ENCODE measurements at regions not wholly inside any gene's neighbourhood (a gene's known extent, or its start where the extent isn't known, plus 50 kb on each side); places are given as distances from the start of the nearest gene placed in this dataset.
"Not testable (repeated sequence)": the region's sequence is repeated elsewhere in the genome, so short reads cannot be mapped to it uniquely, and the experiment has no call there.

DNA sequence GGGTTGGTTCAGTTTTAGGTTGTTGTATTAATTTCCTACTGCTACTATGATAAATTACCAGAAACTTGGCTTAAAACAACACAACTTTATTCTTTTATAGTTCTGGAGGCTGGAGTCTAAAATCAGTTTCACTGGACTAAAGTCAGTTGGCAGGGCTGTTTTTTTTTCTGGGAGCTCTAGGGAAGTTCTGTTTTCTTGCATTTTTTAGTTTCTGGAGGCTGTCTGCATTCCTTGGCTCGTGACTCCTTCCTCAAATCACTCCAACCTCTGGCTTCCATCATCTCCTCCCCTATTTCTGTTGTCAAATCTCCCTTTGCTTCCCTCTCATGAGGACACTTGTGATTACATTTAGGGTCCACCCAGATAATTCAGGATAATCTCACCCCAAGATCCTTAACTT lies 51.3 kb upstream of the SUB1 start:
- H3K4me3 Mint-ChIP-seq = no peak overlapping the region

DNA sequence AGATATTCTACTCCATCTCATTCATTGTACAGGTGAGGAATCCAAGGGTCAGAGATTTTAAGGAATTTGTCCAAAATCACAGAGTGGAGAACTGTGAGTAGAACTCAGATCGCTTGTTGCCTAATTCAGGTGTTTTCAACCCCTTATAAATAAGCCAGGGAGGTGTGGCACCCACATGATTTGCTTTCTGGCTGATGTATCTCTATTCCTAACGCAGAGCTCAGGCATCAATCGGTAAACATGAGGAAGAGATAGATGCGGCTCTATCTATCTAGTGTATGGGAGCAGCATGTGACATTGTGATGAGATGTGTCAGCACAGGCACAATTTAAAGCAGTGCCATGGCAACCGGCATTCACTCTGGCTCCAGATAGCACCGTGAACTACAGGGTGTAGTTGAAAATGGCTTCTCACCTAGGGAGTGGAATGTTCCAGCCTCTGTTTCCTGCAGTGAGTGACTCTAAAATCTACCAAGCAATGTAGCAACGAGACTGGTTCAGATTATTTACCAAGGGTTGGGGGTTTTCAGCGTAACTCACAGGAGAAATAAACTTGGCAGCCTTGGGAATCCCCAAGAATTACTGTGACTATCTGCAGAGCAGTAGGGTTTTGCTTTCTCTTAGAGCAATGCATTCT lies 53.4 kb upstream of the SUB1 start:
- DNase-seq = peak; percentile 60
- H3K4me1 Mint-ChIP-seq = peaks cover 54% of the 10 kb centered on the region
- H3K36me3 Mint-ChIP-seq = peaks cover 6% of the 10 kb centered on the region
- no peaks in the 10 kb centered on the region for H3K27me3 Mint-ChIP-seq
- CTCF ChIA-PET = interaction anchor here (0.8 to 3.2 kb wide), 4 partner anchors 36 to 58 kb away, joined by 3 to 18 read pairs (median 6); no protein-coding TSS in a partner anchor
- H3K27ac Mint-ChIP-seq = peak overlapping the region; percentile 90
- peak overlapping the region; percentile 72 for H3K4me3 Mint-ChIP-seq
- H3K9me3 Mint-ChIP-seq = no peaks in the 10 kb centered on the region

More for the DNA sequence above, 51.3 kb upstream of the SUB1 start:
- Mint-ChIP-seq H3K27ac (peak overlapping the region; percentile 62), H3K9me3 (no peaks in the 10 kb centered on the region), H3K4me1 (peaks cover 75% of the 10 kb centered on the region), H3K27me3 (no peaks in the 10 kb centered on the region), H3K36me3 (peaks cover 6% of the 10 kb centered on the region)
- CTCF ChIA-PET = interaction anchor here (0.7 to 1.2 kb wide), 2 partner anchors 38 to 43 kb away, joined by 3 read pairs; no protein-coding TSS in a partner anchor
- no peak for DNase-seq

DNA sequence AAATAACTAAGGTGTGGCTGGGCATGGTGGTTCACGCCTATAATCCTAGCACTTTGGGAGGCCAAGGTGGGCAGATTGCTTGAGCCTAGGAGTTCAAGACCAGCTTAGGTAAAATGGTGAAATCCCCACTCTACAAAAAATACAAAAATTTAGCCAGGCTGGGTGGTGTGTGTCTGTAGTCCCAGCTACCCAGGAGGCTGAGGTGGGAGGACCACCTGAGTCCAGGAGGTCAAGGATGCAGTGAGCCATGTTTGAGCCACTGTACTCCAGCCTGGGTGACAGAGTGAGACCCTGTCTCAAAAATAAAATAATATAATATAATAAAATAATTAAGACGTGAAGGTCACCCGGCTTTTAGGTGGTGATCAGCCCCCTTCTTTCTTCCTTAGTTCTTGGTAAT lies 58.0 kb upstream of the SUB1 start:
- CTCF ChIA-PET = interaction anchor here (1.9 kb wide), 1 partner anchor 38 kb away, joined by 6 read pairs; no protein-coding TSS in a partner anchor
- peaks cover 36% of the 10 kb centered on the region for H3K4me1 Mint-ChIP-seq
- H3K36me3 Mint-ChIP-seq, DNase-seq, H3K27ac Mint-ChIP-seq, H3K4me3 Mint-ChIP-seq, H3K9me3 Mint-ChIP-seq, H3K27me3 Mint-ChIP-seq: not testable (repeated sequence)

DNA sequence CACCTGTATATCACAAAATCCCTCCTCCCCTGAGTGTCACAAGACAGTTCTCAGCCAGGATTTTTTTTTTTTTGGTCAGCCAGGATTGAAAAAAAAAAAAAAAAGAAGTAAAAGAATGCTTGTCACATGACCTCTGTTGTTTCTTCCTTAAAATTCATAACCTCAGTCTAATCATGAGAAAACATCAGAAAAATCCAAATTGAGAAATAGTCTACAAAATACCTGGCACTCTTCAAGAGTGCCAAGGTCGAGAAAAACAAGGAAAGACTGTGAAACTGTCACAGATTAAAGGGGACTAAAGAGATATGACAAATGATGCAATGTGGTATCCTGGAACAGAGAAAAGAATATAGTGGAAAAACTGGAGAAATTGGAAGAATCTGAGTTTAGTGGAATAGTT lies 58.5 kb upstream of the SUB1 start:
- CTCF ChIA-PET = interaction anchor here (1.9 kb wide), 1 partner anchor 38 kb away, joined by 6 read pairs; no protein-coding TSS in a partner anchor
- H3K4me3 Mint-ChIP-seq = no peak overlapping the region
- DNase-seq = no peak
- peaks cover 32% of the 10 kb centered on the region for H3K4me1 Mint-ChIP-seq
- no peaks in the 10 kb centered on the region for H3K9me3 Mint-ChIP-seq
- no peaks in the 10 kb centered on the region for H3K36me3 Mint-ChIP-seq
- H3K27me3 Mint-ChIP-seq = peaks cover 5% of the 10 kb centered on the region
- no peak overlapping the region for H3K27ac Mint-ChIP-seq

DNA sequence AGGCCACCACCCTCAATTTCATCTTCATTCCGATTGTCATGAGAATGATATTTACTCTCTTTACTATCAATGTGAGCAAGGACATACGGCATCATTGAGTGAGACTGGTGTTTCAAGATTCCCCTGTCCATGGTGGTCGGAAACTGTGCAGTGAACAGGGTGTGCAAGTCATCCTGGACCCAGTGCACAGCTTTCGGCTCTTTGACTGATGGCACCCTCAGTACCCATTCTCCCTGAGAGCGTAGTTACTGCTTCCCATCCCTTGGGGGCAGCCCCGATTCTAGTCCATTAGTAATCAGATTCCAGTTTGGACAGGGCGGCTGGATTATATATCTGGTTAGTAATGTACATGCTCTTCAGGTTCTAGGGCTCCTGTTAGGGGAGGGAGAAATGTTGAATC lies 61.7 kb upstream of the SUB1 start:
- Mint-ChIP-seq H3K4me3 (no peak overlapping the region), H3K4me1 (peaks cover 15% of the 10 kb centered on the region), H3K9me3 (no peaks in the 10 kb centered on the region), H3K27ac (no peak overlapping the region), H3K36me3 (no peaks in the 10 kb centered on the region), H3K27me3 (peaks cover 5% of the 10 kb centered on the region)
- CTCF ChIA-PET = interaction anchor here (2.0 kb wide), 1 partner anchor 66 kb away, joined by 12 read pairs; no protein-coding TSS in a partner anchor
- no peak for DNase-seq

DNA sequence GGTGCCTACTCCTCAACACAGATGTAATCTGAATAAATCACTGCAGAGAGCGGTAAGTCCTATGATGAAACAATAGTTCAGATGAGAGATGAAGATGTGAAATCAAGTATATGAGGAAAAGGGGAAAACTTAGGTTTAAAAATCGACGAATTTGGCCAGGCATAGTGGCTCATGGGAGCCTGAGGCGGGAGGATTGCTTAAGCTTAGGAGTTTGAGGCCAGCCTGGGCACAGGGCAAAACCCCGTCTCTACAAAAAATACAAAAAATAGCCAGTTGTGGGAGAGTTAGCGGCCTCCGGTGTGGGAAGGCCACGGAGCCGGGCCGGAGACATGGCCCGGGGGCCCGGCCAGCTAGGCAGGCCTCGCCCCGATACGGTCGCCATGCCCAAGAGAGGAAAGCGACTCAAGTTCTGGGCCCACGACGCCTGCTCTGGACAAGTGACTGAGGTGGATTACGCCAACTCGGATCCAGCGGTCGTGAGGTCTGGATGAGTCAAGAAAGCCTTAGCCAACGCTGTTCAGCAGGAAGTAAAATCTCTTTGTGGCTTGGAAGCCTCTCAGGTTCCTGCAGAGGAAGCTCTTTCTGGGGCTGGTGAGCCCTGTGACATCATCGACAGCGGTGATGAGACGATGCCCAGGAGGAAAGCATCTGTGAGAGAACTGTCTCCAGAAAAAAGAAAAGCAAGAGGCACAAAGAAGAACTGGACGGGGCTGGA lies 62.8 kb upstream of the SUB1 start:
- H3K27me3 Mint-ChIP-seq = peaks cover 9% of the 10 kb centered on the region
- no peak overlapping the region for H3K4me3 Mint-ChIP-seq
- DNase-seq = peak; percentile 61
- H3K36me3 Mint-ChIP-seq = no peaks in the 10 kb centered on the region
- CTCF ChIA-PET = interaction anchor here (2.0 kb wide), 1 partner anchor 67 kb away, joined by 12 read pairs; no protein-coding TSS in a partner anchor
- peaks cover 15% of the 10 kb centered on the region for H3K4me1 Mint-ChIP-seq
- peak overlapping the region; percentile 33 for H3K27ac Mint-ChIP-seq
- H3K9me3 Mint-ChIP-seq = no peaks in the 10 kb centered on the region

DNA sequence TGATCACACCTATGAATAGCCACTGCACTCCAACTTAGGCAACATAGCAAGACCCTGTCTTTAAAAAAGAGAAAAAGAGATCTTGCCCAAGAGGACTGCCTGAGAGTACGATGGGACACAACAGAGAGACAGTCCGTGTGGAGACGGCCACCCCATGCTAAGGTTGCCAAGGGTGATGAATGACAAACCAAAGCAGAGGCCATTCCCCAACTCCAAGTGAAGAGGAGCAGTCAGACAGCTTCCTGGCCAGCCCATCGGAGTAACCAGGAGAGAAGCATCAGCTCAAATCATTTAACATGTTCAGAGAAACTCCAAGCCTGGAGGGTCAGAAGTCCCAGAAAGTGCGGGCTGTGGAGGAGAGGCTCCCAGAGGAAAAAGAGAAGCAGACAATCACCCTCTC lies 63.9 kb upstream of the SUB1 start:
- no peaks in the 10 kb centered on the region for H3K36me3 Mint-ChIP-seq
- H3K4me1 Mint-ChIP-seq = peaks cover 15% of the 10 kb centered on the region
- no peak overlapping the region for H3K4me3 Mint-ChIP-seq
- H3K27ac Mint-ChIP-seq = no peak overlapping the region
- DNase-seq = no peak
- CTCF ChIA-PET = interaction anchor here (0.7 kb wide), 1 partner anchor 31 kb away, joined by 3 read pairs; no protein-coding TSS in a partner anchor
- H3K27me3 Mint-ChIP-seq = peaks cover 9% of the 10 kb centered on the region
- H3K9me3 Mint-ChIP-seq = peaks cover 3% of the 10 kb centered on the region

DNA sequence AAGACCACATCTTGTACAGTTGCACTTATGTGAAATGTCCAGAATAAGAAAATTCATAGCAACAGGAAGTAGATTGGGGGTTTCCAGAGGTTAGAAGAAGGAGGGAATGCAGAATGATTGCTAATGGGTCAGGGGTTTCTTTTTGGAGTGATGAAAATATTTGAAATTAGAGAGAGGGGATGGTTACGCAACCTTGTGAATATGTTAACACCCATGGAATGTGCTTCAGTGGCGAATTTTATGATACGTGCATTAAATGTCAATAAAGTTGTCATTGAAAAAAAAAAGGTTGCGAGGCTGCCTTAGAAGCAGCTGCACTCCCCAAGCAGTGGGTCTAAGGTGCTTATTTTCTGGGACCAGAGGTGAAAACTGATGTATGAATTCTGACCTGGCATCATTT lies 64.4 kb upstream of the SUB1 start:
- H3K27me3 Mint-ChIP-seq = peaks cover 9% of the 10 kb centered on the region
- H3K4me1 Mint-ChIP-seq = peaks cover 15% of the 10 kb centered on the region
- no peak overlapping the region for H3K4me3 Mint-ChIP-seq
- CTCF ChIA-PET = interaction anchor here (0.7 kb wide), 1 partner anchor 31 kb away, joined by 3 read pairs; no protein-coding TSS in a partner anchor
- no peak for DNase-seq
- H3K27ac Mint-ChIP-seq = no peak overlapping the region
- H3K36me3 Mint-ChIP-seq = no peaks in the 10 kb centered on the region
- peaks cover 3% of the 10 kb centered on the region for H3K9me3 Mint-ChIP-seq

DNA sequence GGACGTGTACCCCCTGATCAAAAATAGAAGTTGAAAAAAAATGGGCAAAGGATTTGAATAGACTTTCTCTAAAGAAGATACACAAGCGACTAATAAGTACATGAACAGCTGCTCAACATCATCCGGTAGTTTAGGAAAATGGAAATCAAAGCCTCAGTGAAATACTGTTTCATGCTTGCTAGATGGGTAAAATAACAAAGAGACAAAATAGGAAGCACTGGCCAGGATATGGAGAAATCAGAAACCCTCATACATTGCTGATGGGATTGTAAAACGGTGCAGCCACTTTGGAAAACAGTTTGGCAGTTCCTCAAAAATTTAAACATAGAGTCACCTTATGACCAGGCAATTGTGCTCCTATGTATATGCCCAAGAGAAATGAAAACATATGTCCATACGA lies 65.0 kb upstream of the SUB1 start:
- Mint-ChIP-seq H3K27me3 (peaks cover 9% of the 10 kb centered on the region), H3K36me3 (no peaks in the 10 kb centered on the region), H3K4me3 (no peak overlapping the region), H3K4me1 (peaks cover 15% of the 10 kb centered on the region), H3K27ac (no peak overlapping the region), H3K9me3 (peaks cover 3% of the 10 kb centered on the region)
- CTCF ChIA-PET = no interaction called here
- DNase-seq = no peak

DNA sequence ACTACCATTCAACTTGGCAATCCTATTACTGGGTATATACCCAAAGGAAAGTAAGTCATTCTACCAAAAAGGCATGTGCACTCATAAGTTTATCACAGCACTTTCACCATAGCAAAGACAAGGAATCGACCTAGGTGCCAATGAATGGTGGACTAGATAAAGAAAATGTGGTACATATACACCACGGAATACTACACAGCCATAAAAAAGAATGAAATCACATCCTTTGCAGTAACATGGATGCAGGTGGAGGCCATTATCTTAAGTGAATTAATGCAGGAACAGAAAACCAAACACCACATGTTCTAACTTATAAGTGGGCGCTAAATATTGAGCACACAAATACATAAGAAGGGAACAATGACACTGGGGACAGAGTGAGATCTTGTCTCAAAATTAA lies 65.8 kb upstream of the SUB1 start:
- peaks cover 3% of the 10 kb centered on the region for H3K9me3 Mint-ChIP-seq

DNA sequence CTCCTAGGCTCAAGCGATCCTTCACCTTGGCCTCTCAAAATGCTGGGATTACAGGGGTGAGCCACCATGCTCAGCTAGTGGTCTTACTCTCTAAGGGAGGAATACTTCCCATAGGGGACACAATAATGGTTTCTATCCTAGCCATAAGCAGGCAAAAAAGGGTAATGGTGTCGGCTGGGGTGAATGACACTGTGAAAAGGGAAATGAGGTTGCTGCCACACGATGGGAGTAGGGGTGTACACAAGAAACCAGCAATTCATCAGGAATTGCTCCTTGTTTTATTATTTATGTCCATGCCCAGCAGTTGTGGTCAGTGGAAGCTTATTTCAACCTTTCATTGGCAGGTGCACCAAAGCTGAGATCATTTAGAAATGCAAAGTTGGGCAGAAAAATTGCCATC lies 70.3 kb upstream of the ZFR start:
- Mint-ChIP-seq H3K9me3 (peaks cover 3% of the 10 kb centered on the region), H3K4me3 (no peak overlapping the region), H3K27me3 (peaks cover 4% of the 10 kb centered on the region), H3K36me3 (no peaks in the 10 kb centered on the region), H3K4me1 (no peaks in the 10 kb centered on the region), H3K27ac (no peak overlapping the region)
- DNase-seq = no peak
- CTCF ChIA-PET = no interaction called here

More for the DNA sequence above, 65.8 kb upstream of the SUB1 start:
- CTCF ChIA-PET = no interaction called here
- no peak overlapping the region for H3K27ac Mint-ChIP-seq
- peaks cover 9% of the 10 kb centered on the region for H3K27me3 Mint-ChIP-seq
- H3K4me3 Mint-ChIP-seq = no peak overlapping the region
- no peak for DNase-seq
- H3K36me3 Mint-ChIP-seq = no peaks in the 10 kb centered on the region
- H3K4me1 Mint-ChIP-seq = peaks cover 15% of the 10 kb centered on the region

DNA sequence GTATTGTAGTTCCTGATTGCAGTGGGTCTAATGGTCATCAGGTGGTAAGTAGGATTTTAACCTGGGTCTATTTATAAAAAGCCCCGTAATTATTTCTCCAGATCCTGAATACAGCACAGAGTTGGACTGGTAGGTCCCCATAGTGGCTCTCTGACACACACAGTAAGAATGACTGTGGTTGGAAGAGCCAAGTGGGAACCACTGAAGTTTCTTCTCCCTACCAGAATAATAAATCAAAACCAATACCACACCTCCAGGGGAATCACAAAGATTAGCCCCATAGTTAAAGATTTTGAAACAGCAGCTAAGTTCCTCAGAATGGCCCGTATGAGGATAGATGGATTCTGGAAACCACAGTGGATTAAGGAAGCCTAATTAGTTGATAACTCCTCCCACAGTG lies 68.4 kb upstream of the ZFR start:
- H3K4me1 Mint-ChIP-seq = no peaks in the 10 kb centered on the region
- no peaks in the 10 kb centered on the region for H3K36me3 Mint-ChIP-seq
- peaks cover 2% of the 10 kb centered on the region for H3K27me3 Mint-ChIP-seq
- no peak for DNase-seq
- CTCF ChIA-PET = interaction anchor here (1.1 to 1.3 kb wide), 2 partner anchors 25 to 77 kb away, joined by 5 read pairs; no protein-coding TSS in a partner anchor
- H3K9me3 Mint-ChIP-seq = peaks cover 3% of the 10 kb centered on the region
- H3K4me3 Mint-ChIP-seq = no peak overlapping the region
- H3K27ac Mint-ChIP-seq = no peak overlapping the region

DNA sequence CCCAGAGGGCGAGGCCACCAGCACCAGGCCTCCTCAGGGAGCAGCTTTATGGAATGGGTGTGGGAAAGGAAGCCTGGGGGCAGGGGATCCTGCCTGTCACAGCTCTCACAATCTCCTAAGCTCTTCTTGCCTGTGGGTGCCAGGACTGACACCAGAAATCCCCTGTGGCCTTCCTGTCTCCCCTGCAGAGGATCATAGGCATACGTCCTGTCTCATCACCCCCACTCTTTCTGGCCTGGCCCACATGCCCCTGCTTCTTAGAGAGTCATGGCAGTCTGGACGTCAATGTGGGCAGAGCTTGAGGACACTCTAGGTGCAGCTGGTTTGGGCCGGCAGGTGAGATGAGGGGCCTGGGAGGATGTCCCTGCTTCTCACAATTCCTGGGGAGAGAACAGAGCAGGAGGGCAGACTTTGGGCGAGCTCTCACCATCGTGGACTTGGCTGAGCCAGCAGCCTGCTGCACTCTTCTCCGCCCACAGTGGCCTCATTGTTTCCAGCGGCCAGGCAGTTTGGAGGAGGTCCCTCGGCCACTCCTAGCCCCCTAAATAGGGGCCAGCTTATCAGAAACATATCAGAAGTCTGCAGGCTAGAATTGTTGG lies 67.3 kb upstream of the ZFR start:
- H3K27me3 Mint-ChIP-seq = peaks cover 5% of the 10 kb centered on the region
- DNase-seq = peak; percentile 25
- peak overlapping the region; percentile 75 for H3K27ac Mint-ChIP-seq
- H3K36me3 Mint-ChIP-seq = no peaks in the 10 kb centered on the region
- CTCF ChIA-PET = interaction anchor here (1.1 kb wide), 1 partner anchor 78 kb away, joined by 5 read pairs; no protein-coding TSS in a partner anchor
- H3K4me1 Mint-ChIP-seq = no peaks in the 10 kb centered on the region
- H3K9me3 Mint-ChIP-seq = peaks cover under 1% of the 10 kb centered on the region
- H3K4me3 Mint-ChIP-seq = no peak overlapping the region

DNA sequence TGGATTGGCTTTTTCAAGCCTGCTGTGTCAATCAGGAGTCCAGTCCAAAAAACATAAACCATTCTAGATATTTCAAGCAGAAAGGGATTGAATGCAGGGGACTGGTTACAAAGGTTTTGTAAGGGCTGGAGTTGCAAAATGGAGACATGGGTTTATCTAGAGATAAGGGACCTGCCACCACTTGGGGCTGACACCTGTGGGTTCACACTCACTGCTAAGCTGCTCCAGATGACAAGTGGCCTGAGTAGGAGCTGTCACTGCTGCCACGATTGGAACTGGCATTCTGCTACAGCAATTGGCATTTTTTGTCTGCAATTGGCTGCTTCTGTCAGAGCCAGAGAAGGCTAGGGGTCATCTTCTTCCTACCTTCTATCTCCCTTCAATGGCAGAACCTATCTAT lies 66.3 kb upstream of the ZFR start:
- H3K4me1 Mint-ChIP-seq = no peaks in the 10 kb centered on the region
- H3K36me3 Mint-ChIP-seq = no peaks in the 10 kb centered on the region
- no peak overlapping the region for H3K4me3 Mint-ChIP-seq
- H3K9me3 Mint-ChIP-seq = no peaks in the 10 kb centered on the region
- no peak overlapping the region for H3K27ac Mint-ChIP-seq
- peaks cover 11% of the 10 kb centered on the region for H3K27me3 Mint-ChIP-seq
- CTCF ChIA-PET = no interaction called here
- DNase-seq = no peak

Data from activated naive CD4-positive, alpha-beta T cell treated with anti-CD3 and anti-CD28 coated beads, Interleukin-2, amount 10 ng/mL, durations not matched to agents 7 days and 5 days (primary cell).